Activated CD4-positive, alpha-beta T cell treated with anti-CD3 and anti-CD28 coated beads, Interleukin-2, amount 50 U/mL, for 24 hours (primary cell): ENCODE measurements at regions not wholly inside any gene's neighbourhood (a gene's known extent, or its start where the extent isn't known, plus 50 kb on each side); places are given as distances from the start of the nearest gene placed in this dataset.
"Not testable (repeated sequence)": the region's sequence is repeated elsewhere in the genome, so short reads cannot be mapped to it uniquely, and the experiment has no call there.

Experiments
- DNase-seq, 2 donors: peaks; one replicate each; pipeline ENCODE4 v3.0.0-alpha.2; 2020; ENCODE audit warnings: low read depth in 1 of 2, low spot score in 1 of 2

GRCh38 chrX:40530509-40530908 is 50.3 kb upstream of the ATP6AP2 start:
- DNase-seq: no peak

GRCh38 chrX:40527543-40527942 is 53.2 kb upstream of the ATP6AP2 start:
- DNase-seq: no peak

- DNase-seq: no peak
Observed at GRCh38 chrX:40526412-40526811, 54.4 kb upstream of the ATP6AP2 start.

DNA sequence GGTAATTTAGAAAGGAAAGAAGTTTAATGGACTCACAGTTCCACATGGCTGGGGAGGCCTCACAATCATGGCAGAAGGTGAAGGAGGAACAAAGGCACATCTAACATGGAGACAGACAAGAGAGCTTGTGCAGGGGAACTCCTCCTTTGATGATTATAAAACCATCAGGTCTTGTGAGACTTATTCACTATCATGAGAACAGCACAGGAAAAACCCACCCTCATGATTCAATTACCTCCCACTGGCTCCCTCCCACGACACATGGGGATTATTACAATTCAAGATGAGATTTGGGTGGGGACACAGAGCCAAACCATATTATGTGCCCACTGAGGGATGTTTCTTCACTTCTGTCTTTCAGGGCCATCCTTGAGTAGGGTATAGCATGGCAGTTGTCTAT is 54.9 kb upstream of the ATP6AP2 start:
- DNase-seq: not testable (repeated sequence)

GRCh38 chrX:40524423-40524822 is 56.3 kb upstream of the ATP6AP2 start:
- DNase-seq: no peak

- no peak for DNase-seq
Observed at GRCh38 chrX:40523852-40524251, 56.9 kb upstream of the ATP6AP2 start.

- no peak for DNase-seq
Observed at GRCh38 chrX:40521868-40522450, 58.8 kb upstream of the ATP6AP2 start.

GRCh38 chrX:40514376-40514775 is 66.4 kb upstream of the ATP6AP2 start:
- DNase-seq: no peak

- no peak for DNase-seq
Observed at GRCh38 chrX:40513835-40514234, 66.9 kb upstream of the ATP6AP2 start.

- DNase-seq: no peak
Observed at GRCh38 chrX:40513012-40513411, 67.8 kb upstream of the ATP6AP2 start.

DNA sequence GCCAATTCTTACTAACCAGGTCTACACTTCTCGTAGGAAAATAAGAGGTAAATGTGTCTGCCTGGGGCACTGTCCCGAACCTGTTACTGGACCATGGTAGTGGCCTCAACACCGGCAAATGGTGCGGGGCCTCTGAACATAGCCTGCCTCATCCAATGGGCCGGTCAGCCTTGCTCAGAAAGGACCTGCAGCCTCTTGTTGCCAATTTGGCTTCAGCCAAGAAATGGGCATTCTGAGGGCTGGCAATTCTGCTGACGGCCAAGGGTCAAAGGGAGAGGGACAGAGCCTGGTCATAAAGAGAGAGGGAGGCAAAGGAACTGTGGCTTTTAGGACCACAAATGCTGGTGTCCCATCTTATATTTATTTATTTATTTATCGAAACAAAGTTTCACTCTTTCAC is 69.5 kb upstream of the ATP6AP2 start:
- DNase-seq: no peak

GRCh38 chrX:40508560-40508959 is 72.2 kb upstream of the ATP6AP2 start:
- DNase-seq: no peak

- no peak for DNase-seq
Observed at GRCh38 chrX:40506201-40506985, 74.4 kb upstream of the ATP6AP2 start.

- DNase-seq: no peak
Observed at GRCh38 chrX:40504801-40505605, 75.8 kb upstream of the ATP6AP2 start.

- DNase-seq: no peak
Observed at GRCh38 chrX:40503094-40503493, 77.7 kb upstream of the ATP6AP2 start.

GRCh38 chrX:40502688-40503087 is 78.1 kb upstream of the ATP6AP2 start:
- DNase-seq: no peak

GRCh38 chrX:40501164-40501855 is 79.5 kb upstream of the ATP6AP2 start:
- no peak for DNase-seq

GRCh38 chrX:40496728-40497127 is 84.0 kb upstream of the ATP6AP2 start:
- no peak for DNase-seq

DNA sequence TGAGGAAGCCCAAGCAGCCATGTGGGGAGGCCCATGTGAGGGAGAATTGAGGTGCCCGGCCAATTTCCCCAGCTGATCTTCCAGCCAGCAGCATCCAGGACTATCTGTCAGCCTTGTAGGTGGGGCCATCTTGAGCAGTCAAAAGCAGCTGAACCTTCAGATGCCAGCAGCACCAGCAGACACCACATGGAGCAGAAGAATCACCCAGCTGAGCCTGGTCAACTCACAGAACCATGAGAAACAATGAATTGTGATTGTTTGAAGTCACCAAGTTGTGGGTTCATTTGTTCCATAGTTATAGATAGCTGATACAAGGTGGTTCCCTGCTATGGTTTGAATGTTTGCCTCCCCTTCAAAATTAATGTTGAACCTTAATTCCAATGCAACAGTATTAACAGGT is 85.1 kb upstream of the ATP6AP2 start:
- no peak for DNase-seq

DNA sequence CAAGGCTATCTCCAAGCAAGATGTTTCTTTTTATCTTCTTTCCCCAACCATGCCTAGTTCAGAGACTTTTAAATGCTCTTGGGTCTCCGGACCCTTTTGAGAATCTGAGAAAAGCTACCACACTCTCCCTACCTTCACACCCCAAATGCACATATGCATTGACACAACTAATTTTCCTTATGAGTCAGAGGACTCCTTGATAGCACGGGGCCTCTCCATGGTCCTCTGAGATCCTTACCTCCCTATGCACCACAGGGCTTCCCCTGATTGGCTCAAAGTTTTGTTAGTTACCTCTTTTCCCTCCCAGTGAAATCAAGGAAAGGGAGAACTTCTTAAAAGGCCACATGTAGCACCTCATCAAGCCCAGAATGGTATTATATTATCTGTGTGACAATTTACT is 86.8 kb upstream of the ATP6AP2 start:
- DNase-seq: no peak

- no peak for DNase-seq
Observed at GRCh38 chrX:40488296-40488695, 92.5 kb upstream of the ATP6AP2 start.

- no peak for DNase-seq
Observed at GRCh38 chrX:40485973-40486372, 94.8 kb upstream of the ATP6AP2 start.
